G401.6 (cell line): ENCODE measurements at regions not wholly inside any gene's neighbourhood (a gene's known extent, or its start where the extent isn't known, plus 50 kb on each side); places are given as distances from the start of the nearest gene placed in this dataset.
A peak's percentile ranks its signal among the peaks of the same experiment; 100 is the strongest.

Experiments used
- FAIRE-seq: peaks from 2 replicates; lab custom pipeline; 2012; peaks lifted over from hg19 to GRCh38; lab: Jason Lieb, UNC

DNA sequence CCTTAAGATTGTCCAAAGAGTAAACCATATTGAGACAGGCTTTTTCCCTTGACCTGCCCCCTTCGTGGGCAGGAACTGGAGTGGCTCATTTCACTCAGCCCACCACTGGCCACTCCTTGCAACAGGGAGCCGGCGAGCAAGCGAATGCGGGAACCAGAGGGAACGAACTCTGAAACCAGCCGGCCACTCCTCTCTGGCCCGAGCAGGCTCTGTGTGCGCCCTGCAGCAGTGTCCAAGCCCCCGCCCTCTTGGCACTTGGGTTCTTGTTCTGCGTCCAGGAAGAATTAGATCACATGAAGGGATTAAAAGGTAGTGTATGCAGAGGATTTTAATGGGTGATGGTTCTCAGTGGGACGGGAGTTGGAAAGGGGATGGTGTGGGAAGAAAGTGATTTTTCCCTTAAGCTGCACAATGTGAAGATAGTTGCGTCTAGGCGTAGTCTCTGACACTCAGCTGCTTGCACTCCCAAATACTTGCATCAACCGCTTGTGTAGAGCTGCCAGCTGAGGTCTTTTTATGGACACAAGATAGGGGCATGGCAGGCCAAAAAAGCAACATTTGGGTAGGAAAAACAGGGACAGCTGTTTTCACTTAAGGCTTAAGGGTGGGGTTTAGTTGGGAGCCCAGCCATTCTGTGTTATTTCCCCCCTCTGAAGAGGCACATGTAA is 1209.7 kb upstream of the PCDH20 start:
- no peak for FAIRE-seq

DNA sequence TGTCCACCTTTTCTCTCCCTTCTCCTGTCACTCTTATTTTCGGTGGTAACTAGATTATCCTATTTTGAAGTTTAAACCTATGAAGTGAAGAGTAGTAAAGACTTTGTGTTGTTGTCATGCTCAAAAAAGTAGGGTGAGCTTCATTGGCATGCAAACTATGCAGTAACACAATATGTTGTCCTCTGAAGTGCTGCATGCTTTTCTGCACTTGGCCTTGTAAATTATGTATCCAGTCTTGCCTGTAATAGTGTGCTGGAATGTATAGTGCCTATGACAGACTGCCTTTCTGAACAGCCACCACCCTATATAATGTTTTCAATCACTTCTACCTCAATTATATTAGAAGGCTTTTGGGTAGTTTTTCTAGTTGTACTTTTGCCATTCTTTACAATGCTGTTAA is 1198.2 kb upstream of the PCDH20 start:
- FAIRE-seq = no peak

DNA sequence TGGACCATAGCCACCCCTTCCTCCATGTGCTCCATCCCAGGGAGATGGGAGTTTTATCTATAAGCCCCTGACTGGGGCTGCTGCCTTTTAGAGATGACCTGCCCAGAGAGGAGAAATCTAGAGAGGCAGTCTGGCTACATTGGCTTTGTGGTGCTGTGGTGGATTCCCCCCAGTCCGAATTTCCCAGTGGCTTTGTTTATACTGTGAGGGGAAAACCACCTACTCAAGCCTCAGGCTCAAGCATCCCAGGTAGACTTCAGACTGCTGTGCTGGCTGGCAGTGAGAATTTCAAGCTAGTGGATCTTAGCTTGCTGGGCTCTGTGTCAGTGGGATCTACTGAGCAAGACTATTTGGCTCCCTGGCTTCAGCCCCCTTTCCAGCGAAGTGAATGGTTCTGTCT is 1195.7 kb upstream of the PCDH20 start:
- no peak for FAIRE-seq

DNA sequence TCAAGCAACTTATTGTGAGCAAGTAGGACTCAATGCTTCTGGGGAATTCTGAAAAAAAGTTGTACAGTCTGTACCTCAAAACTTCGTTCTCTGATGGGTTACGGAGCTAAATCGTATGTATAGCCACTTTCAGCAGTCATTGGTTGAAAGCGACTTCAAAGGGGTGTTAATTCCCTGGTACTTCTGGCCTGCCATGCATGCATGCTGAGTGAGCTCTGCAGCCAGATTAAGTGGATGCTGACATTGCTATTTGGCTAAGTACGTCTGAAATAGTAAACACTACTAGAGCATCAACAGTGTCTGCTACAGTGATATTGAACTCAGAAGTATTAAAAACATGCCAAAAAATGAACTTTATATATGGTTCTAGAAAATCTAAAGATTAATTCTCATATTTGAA is 1183.1 kb upstream of the PCDH20 start:
- FAIRE-seq = no peak

DNA sequence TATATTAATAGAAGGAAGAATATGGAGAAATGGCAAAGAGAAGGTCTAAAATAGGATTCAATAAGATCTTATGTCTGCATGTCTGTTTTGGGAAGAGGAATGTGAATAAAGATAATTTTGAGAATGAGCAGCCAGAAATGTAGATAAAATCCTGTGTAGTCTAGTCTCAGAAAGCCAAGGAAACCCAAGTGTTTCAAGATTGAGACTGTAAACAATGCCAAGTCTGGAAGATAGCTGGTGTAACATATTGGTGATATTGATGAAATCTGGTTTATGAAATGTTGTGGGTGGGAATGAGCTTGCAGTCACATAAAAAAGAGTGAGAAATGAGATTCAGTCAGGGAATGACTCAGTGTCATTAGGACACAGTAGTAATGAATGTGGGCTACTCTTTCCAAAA is 1180.3 kb upstream of the PCDH20 start:
- no peak for FAIRE-seq

DNA sequence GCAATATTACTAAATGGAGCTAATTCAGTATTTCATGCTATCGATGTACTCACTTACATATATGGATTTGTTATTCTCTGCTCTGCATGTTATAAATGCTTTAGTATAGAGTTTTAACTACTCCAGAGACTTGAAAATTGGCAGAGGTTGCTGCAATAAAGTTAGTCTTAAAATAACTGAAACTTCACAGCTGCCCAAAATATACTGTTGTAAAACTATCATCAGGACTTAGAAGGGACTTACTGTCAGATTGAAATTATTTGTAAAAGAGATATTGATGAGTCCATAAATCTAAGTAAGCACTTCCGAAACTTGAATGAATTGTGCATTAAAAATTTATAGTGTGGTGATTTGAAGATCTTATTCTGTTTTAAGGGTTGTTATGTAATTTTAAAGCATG is 1178.2 kb upstream of the PCDH20 start:
- FAIRE-seq = no peak

DNA sequence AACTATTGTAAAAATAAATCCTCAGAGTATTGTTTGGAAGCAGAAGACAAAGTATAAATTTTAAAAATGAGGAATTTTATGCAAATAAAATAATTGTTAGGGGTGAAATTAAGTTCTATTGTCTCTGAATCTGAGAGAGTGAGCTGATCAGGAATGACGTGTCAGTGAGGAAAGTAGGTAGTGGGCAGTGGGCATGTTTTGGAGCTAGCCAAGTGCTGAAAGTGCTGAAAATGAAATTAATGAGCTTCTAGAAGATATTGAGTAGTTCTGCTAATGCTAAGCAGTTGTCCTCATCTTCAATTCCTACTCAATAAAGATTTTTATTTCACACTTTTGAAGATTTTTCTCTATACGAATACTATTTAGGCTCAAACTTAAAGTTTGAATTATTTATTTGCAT is 1167.8 kb upstream of the PCDH20 start:
- no peak for FAIRE-seq

DNA sequence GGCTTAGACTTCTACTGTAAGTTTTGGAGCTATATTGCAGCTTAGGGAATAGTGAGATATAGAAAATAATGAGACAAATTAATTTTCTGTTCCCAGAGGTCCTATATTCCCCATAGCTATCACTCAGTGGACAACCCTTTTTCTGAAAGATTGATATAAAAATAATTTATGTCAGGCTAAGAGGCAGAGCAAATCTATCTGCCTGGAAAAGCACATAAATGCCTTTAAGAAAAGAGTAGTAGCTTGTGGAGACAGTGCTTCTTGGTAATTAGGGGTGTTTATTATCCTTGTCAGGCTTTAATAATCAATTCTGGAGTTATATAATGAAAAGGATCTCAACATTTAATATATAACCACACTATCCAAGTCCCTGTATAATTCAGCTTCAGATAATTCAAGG is 1162.8 kb upstream of the PCDH20 start:
- no peak for FAIRE-seq

DNA sequence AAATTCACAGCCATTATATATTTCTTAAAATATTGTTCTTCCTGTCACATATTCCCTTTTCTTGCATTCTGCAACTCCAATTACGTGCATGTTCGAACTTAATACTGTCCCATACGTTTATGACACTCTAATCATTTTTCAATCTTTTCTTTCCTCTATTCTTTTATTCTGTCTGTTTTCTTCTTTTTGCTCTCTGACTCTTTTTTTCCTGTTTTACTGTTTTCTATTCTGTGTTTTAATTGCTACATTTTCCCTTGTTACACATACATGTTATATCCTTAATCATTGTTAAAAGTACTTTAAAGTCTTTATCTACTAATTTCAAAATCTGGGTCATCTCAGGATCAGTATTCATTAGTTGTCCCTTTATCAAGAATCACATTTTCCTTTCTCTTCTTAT is 1149.1 kb upstream of the PCDH20 start:
- FAIRE-seq = peak; percentile 36

DNA sequence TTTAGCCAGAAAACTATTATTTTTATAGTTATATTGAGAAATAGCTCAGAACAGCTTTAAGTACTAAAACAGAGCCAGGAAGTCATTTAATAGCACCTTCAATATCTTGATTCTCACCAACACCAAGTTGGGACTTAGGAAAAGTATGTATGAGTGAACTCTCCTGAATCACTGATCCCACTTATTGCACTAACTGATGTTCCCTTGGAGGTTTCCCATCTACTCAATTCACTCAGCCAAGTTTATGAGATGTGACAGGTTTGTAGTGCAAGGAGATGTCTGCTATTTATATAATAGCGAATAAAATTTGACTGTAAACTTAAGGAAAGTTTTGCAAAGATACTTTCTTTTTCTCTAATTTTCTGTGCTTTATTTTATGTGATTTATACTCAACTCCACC is 1147.6 kb upstream of the PCDH20 start:
- FAIRE-seq = no peak

DNA sequence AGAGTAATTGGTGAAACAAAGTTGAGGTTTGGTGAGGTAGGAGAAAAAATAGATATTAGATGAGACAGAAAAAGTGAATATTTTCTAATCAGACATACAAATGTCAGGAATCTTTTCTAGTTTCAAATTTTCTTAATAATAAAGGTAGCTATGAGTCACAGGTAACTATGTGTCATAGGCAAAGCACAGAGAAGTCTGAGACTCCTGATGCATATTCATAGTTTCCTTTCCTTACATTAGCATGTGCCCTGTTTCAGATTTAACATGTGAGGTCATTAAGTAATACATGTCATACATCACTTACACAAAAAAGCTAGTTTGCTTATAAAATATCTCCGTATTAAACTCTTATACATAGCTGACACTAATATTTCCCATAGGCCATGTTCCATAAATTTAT is 1141.3 kb upstream of the PCDH20 start:
- no peak for FAIRE-seq

DNA sequence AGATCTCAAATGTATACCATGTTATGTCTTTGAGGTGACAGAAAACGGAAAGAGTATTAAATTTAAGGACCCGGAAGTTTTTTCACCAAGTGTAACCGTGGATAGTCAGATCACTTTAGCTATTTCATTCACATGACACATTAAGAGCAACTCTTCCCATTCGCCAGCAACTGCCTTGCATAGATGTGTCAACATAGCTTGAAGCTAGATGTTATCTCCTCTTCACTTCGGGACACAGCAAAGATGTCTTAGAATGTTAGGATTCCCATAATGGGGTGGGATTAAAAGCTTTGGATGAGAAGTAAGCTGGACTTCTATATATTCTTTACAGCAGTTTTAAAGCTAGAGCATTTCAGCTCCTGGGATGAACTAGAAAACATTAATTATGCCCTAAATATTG is 1135.9 kb upstream of the PCDH20 start:
- FAIRE-seq = no peak

DNA sequence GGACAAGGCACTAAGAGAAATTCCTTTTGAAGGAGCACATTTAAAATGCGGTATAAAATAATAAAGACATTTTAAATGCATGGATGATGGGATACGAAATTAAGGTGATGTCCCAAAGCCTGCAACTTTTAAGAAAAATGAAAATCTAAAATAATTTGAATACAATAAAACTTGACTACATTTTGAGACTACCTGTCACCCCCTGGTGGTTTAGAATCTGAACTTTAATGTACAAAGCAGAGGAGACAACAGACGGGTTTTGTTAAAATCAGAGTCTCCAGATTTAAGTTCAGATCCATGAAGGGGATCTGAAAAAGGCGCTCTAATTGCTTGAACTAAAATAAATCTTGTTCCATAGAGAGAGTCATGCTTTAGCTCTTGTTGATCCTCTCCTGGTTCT is 1129.3 kb upstream of the PCDH20 start:
- FAIRE-seq = peak; percentile 51

DNA sequence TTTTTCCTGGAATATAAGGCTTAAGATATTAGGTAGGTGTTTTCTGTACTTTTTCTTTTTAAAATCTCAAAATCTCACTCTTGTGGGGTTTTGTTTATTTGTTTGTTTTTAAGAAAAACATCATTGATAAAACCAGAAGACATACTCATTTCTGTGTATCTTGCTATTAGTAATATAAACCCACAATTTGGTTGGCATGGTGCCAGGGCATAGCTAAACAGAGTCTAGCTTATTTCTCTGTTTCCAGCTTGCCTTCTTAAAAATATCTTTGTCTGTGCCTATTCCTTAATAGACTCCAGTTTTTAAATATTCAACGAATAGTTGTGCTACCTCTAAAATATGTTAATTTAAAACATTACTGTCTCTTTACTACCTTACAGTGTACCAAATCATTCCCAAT is 1121.9 kb upstream of the PCDH20 start:
- peak; percentile 41 for FAIRE-seq

DNA sequence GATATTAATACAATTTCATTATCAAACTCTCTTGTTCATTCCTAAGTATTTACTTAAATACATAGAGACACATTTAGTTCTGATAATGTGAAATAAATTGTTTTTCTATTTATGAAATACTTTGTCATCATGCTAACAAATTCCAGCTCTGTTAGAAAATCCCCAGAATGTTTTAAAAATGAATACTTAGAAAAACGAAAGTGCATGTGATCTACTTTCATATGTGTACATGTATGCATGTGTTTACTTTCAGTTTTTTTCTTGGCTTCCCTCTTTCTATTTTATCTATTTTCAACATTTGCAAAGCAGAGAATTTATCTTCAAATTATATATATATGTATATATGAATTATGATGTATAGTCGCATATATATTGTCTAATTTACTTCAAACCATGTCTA is 1110.0 kb upstream of the PCDH20 start:
- FAIRE-seq = no peak

DNA sequence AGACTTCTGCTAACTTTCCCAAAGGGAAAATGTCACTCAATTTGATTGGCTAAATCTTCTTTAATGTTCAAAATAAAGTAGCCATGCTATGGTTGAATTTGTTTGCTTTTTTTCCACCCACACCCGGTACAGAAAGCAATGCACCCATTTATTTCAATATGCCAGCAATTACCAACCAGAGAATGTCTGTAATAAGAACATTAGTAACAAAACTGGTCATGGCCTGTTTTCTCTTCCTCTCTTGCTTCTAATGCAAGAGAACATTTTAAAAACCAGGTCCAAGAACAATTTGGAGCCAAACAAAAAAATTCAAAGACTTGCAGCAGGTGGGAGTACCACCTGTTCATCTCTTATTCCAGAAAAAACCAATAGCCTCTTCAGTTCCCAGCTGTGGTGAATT is 1108.8 kb upstream of the PCDH20 start:
- FAIRE-seq = no peak

DNA sequence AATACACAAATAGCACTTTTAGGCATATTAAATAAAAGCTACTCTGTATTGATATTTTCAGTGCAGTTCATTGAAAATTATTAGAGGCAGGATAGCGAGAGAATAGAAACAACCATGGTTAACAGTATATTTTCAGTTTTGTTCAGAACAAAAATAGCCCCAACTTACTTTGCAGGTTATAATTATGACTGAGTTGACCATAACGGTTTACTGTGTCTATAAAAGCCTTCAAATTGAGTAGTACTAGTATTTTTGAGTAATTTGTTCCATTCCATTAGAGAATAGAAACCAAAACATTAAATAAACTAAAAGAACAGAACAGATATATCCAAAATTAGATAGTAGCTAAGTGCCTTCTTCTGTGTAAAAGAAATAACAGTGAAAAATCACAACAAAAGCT is 1108.4 kb upstream of the PCDH20 start:
- no peak for FAIRE-seq

DNA sequence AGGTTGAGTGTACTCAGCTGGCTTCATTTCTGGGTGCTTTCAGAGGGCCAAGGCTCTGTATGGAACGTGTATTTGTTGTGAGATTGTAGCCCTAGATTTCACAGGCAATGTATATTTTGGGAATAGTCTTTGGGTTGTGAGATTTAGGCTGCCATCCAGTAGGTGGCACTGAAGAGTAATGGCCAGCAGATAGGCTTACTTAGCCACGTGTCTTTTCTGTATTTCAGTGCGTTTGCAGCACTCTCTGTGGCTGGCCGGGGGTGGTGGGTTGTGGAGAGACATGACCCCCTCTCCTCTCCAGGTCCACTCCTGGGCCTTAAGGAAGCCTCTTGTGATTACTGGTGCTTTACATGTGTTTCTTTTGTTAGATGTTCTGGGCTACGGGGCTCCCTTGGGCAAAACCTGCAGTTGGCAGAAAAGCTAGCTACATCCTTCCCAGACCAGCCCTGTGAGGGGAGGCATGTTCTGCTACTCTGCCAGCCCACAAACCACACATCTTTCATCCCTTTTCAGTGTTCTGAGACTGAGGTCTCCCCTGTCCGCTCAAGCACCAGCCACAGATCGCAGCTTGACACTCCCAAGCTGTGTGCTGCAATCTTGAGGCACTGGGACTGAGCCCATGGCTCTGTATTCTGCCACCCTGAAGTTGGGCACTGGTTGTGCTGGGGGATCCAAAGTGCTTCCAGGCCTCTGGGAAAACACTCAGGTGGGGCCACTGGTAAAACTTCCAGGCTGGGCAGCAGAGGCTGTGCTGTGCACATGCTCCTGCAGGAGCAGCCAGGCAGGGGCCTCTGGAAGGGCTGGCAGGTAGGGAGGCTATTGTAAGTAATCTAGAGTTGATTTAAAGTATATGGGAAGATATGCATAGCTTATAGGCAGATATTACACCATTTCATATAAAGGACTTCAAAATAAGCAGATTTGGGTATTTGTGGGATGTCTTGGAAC is 1096.8 kb upstream of the PCDH20 start:
- peak; percentile 92 for FAIRE-seq

DNA sequence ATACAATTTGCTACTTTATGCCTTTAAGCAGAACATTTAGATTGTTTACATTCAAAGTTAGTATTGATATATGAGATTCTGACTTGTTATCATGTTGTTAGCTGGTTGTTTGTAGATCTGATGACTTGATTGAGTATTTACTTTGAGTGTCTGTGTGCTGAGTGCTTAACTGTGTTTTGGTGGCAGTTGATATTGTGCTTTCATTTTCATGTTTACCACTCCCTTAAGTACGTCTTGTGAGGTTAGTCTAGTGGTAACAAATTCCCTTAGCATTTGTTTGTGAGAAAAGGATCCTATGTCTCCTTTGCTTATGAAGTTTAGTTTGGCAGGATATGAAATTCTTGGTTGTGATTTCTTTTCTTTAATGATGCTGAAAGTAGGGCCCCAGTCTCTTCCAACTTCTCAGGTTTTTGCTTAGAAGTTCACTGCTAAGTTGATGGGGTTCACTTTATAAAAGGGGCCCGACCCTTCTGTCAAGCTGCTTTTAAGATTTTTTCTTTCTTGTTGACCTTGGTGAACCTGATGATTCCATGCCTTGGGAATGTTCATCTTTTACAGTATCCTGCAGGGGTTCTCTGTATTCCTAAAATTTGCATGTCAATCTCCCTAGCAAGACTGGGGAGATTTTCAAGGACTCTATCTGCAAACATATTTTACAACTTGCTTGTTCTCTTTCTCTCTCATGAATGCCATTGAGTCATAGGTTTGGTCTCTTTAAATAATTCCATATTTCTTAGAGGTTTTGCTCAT is 1095.4 kb upstream of the PCDH20 start:
- FAIRE-seq = no peak

DNA sequence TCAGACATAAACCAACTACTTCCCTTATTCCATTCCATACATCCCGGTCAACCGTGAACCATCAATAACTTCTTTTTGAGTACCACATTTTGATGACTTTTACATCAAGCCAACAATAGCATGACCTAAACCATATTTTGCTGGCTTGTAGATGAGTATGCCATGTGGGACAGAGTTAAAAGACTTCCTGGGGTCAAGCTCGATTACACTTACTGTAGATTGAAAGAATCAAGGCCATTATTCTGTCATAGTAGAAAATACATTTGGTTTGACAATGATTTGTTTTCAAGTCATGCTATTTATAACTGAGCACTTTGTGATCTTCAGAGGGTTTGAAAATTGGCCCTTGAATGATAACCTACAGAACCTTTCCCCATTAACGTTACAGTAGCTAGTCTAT is 1086.9 kb upstream of the PCDH20 start:
- no peak for FAIRE-seq

DNA sequence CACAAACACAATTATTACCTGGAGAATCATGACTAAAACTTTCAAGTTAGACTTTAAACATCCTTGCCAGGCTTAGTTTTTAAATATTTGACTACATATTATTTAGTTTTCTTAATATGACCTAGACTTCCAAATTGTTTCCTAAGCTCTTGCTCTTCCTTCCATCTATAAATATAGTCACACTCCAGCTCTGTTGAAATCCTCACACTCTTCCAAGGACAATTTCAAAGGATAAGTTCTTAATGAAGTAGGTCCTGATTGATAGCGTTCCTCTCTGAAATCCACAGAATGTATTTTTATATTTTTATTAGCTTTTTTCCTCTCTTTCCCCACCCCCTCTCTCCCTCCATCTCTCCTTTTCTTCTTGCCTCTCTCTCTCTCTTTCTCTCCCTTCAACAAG is 1074.1 kb upstream of the PCDH20 start:
- no peak for FAIRE-seq

DNA sequence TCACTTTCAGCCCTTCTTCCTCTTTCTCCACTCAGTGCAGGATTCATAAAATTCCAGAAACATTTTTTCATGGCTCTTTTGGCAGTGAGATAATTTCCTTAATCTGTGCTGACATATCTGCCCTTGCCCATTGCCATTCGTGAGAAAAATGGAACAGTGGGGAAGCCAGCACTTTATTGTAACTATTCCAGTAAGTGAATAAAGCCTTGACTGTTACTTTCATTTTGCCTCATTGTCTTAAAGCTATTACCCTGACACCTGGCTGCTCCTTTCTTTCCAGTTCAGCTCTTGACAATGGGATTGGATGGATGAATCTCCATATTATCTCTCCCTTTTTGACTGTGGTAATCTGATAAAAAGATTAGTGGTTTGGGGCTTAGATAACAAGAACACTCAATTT is 1068.1 kb upstream of the PCDH20 start:
- FAIRE-seq = no peak

DNA sequence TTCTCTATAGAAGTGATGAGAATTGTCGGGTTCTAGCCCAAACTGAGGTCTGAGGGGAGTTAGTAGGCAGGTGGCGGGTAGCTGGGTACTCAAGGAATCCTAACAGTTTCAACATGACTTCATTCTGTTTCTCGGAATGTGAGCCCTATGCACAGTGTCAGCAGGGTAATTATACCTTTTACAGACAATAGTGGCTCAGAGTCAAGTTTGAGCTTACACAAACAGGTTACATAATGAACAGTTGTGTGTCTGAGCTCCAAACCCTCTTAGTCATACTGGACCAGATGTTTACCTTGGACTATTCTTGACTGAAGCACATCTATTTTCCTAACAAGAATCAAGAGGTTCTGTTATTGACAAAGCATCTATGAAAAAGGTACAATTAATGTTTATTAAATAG is 1066.7 kb upstream of the PCDH20 start:
- FAIRE-seq = no peak
